Gastroesophageal sphincter (tissue), 4 donors: ENCODE measurements at regions not wholly inside any gene's neighbourhood (a gene's known extent, or its start where the extent isn't known, plus 50 kb on each side); places are given as distances from the start of the nearest gene placed in this dataset.

Source experiments
- ATAC-seq: fragments of 150-250 bp; one replicate; pipeline ENCODE4 v1.9.1; 2016; ENCODE audit warnings: mild to moderate bottlenecking, moderate library complexity
- H3K27ac ChIP-seq, 4 donors: fragments of 200-600 bp; sonication (generic) in 3 of 4; 1 replicate in 3 of 4; 2 replicates in 1 of 4; pipeline ENCODE4 v1.5.1; 2016 to 2019
- H3K27me3 ChIP-seq: fragments of 200-600 bp; sonication (generic); one replicate; pipeline ENCODE4 v1.5.1; 2019
- H3K36me3 ChIP-seq, 2 donors: fragments of 200-600 bp; sonication (generic); one replicate each; pipeline ENCODE4 v1.5.1; 2019; ENCODE audit warnings: control low read depth in 1 of 2
- H3K4me1 ChIP-seq, 3 donors: fragments of 200-600 bp; sonication (generic); 1 replicate in 2 of 3; 2 replicates in 1 of 3; pipeline ENCODE4 v1.5.1; 2016 to 2019; ENCODE audit warnings: control low read depth in 2 of 3
- H3K4me3 ChIP-seq, 2 donors: fragments of 200-600 bp; sonication (generic); one replicate each; pipeline ENCODE4 v1.5.1; 2019; ENCODE audit warnings: mild to moderate bottlenecking in 1 of 2, moderate library complexity in 1 of 2
- H3K9me3 ChIP-seq, 3 donors: fragments of 200-600 bp; sonication (generic); one replicate each; pipeline ENCODE4 v1.5.1; 2017 to 2019; ENCODE audit warnings: control low read depth in 2 of 3
- CTCF ChIP-seq, 4 experiments: fragments of 200-600 bp in 2 of 4; fragments of 450-650 bp in 2 of 4; sonication (generic) in 1 of 4; IDR thresholded peaks; one replicate each; pipeline ENCODE4 v1.5.1; 2017 to 2019; ENCODE audit warnings: antibody characterized with exemption in 4 of 4, mild to moderate bottlenecking in 2 of 4, moderate library complexity in 2 of 4
- EP300 ChIP-seq: sonication (generic); formaldehyde crosslinking; IDR thresholded peaks from one replicate; pipeline ENCODE4 v1.6.1; 2017; ENCODE audit warnings: antibody characterized with exemption, mild to moderate bottlenecking
- POLR2A ChIP-seq, 2 donors: fragments of 450-650 bp; IDR thresholded peaks; one replicate each; pipeline ENCODE4 v1.6.1; 2017; ENCODE audit warnings: antibody characterized with exemption in 2 of 2, mild to moderate bottlenecking in 2 of 2, moderate library complexity in 1 of 2
- POLR2AphosphoS5 ChIP-seq: sonication (generic); formaldehyde crosslinking; IDR thresholded peaks from one replicate; pipeline ENCODE4 v1.6.1; 2017; ENCODE audit warnings: antibody characterized with exemption
- WGBS, 2 donors: methylation state at CpG; one replicate each; pipeline ENCODE4 v1.1.5; 2018; ENCODE audit warnings: low coverage in 1 of 2; 5-methylcytosine and 5-hydroxymethylcytosine counted together

GRCh38 chr14:53231171-53231570 is 78.0 kb upstream of the DDHD1 start:
- Histone ChIP-seq H3K27me3 (no peaks in the 10 kb centered on the region), H3K9me3 (no peaks in the 10 kb centered on the region), H3K27ac (no peak overlapping the region), H3K4me1 (no peaks in the 10 kb centered on the region), H3K36me3 (no peaks in the 10 kb centered on the region), H3K4me3 (no peak overlapping the region)
- TF ChIP-seq CTCF (IDR thresholded peaks at IDR 0.05), result no peak
- TF ChIP-seq POLR2A (IDR thresholded peaks at IDR 0.05), result no peak
- TF ChIP-seq POLR2AphosphoS5, result no peak
- no peak for TF ChIP-seq EP300
- 44 to 58% methylated on average over 3 of the region's 3 CpGs for WGBS, 2 donors
- no peak for ATAC-seq

- Histone ChIP-seq H3K4me3 (no peak overlapping the region), H3K9me3 (peaks cover 0 to 6% (median 0%) of the 10 kb centered on the region in 3 donors), H3K36me3 (no peaks in the 10 kb centered on the region), H3K27me3 (no peaks in the 10 kb centered on the region), H3K4me1 (no peaks in the 10 kb centered on the region), H3K27ac (no peak overlapping the region)
- WGBS, 2 donors, result 54 to 66% methylated on average over 4 of the region's 4 CpGs
- ATAC-seq, result no peak
- no peak for TF ChIP-seq POLR2A (IDR thresholded peaks at IDR 0.05)
- no peak for TF ChIP-seq EP300
- TF ChIP-seq CTCF (IDR thresholded peaks at IDR 0.05), result no peak
- TF ChIP-seq POLR2AphosphoS5, result no peak
Measured at GRCh38 chr14:53228966-53229365, 75.8 kb upstream of the DDHD1 start.

GRCh38 chr14:53227154-53227718 is 74.1 kb upstream of the DDHD1 start:
- Histone ChIP-seq H3K36me3 (no peaks in the 10 kb centered on the region), H3K27me3 (no peaks in the 10 kb centered on the region), H3K9me3 (peaks cover 0 to 6% (median 0%) of the 10 kb centered on the region in 3 donors), H3K4me1 (no peaks in the 10 kb centered on the region), H3K4me3 (no peak overlapping the region), H3K27ac (no peak overlapping the region)
- TF ChIP-seq POLR2A (IDR thresholded peaks at IDR 0.05) (no peak), EP300 (no peak), POLR2AphosphoS5 (no peak), CTCF (IDR thresholded peaks at IDR 0.05) (no peak)
- no CpG with 5 or more reads among the region's 4 CpGs for WGBS, 2 donors
- ATAC-seq, result no peak

GRCh38 chr14:53226553-53226952 is 73.4 kb upstream of the DDHD1 start:
- no CpG with 5 or more reads among the region's 5 CpGs for WGBS, 2 donors

More at GRCh38 chr14:53226553-53226952, 73.4 kb upstream of the DDHD1 start:
- no peak for ATAC-seq
- TF ChIP-seq CTCF (IDR thresholded peaks at IDR 0.05) (no peak), POLR2A (IDR thresholded peaks at IDR 0.05) (no peak), EP300 (no peak), POLR2AphosphoS5 (no peak)
- Histone ChIP-seq H3K4me1 (no peaks in the 10 kb centered on the region), H3K9me3 (peaks cover 0 to 6% (median 0%) of the 10 kb centered on the region in 3 donors), H3K4me3 (no peak overlapping the region), H3K27me3 (no peaks in the 10 kb centered on the region), H3K27ac (no peak overlapping the region), H3K36me3 (no peaks in the 10 kb centered on the region)
